Epithelial cell of proximal tubule (primary cell): ENCODE measurements at regions not wholly inside any gene's neighbourhood (a gene's known extent, or its start where the extent isn't known, plus 50 kb on each side); places are given as distances from the start of the nearest gene placed in this dataset.
A peak's percentile ranks its signal among the peaks of the same experiment; 100 is the strongest.

Experiments used
- DNase-seq: peaks from one replicate; pipeline ENCODE4 v3.0.0-alpha.2; 2011; ENCODE audit warnings: low read depth
- H3K4me3 ChIP-seq: 2 replicates; pipeline ENCODE4 v1.5.1; 2011; ENCODE audit warnings: low read depth, mild to moderate bottlenecking, low read length
- TF ChIP-seq, protein P1 (sequence below): conservative IDR thresholded peaks from 2 replicates; pipeline ENCODE4 v1.5.1; 2012; ENCODE audit warnings: low read depth, mild to moderate bottlenecking, low read length

DNA sequence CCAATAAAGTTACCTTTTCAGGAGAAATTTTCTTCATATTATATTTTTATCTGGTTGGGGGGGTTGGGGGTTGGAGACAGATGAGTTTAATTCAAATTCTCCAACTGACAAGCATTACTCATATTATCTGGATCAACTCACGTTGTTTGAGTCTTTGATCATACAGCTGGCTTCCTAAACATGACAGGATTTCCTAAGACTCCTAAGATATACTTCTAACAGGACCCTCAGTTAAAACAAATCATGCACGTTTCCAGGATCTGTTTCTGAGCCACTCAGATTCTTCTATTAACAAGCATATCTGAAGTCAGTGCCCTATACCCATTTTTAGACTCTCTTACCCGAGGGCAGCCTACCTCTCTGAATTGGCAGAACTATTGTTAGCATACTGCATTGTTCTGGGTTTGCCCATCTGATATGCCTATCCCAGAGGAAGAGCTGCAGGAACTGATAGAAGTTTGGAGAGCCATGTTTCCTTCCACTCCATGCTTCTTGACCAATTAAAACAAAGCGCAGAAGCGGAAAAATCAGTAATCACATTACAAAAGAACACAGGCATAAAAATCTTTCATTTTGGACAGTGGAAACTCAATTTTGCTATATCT lies 653.9 kb downstream of the LTN1 start:
- no peak for DNase-seq
- TF ChIP-seq, protein P1, sequence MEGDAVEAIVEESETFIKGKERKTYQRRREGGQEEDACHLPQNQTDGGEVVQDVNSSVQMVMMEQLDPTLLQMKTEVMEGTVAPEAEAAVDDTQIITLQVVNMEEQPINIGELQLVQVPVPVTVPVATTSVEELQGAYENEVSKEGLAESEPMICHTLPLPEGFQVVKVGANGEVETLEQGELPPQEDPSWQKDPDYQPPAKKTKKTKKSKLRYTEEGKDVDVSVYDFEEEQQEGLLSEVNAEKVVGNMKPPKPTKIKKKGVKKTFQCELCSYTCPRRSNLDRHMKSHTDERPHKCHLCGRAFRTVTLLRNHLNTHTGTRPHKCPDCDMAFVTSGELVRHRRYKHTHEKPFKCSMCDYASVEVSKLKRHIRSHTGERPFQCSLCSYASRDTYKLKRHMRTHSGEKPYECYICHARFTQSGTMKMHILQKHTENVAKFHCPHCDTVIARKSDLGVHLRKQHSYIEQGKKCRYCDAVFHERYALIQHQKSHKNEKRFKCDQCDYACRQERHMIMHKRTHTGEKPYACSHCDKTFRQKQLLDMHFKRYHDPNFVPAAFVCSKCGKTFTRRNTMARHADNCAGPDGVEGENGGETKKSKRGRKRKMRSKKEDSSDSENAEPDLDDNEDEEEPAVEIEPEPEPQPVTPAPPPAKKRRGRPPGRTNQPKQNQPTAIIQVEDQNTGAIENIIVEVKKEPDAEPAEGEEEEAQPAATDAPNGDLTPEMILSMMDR = no peak
- H3K4me3 ChIP-seq = no peak overlapping the region

DNA sequence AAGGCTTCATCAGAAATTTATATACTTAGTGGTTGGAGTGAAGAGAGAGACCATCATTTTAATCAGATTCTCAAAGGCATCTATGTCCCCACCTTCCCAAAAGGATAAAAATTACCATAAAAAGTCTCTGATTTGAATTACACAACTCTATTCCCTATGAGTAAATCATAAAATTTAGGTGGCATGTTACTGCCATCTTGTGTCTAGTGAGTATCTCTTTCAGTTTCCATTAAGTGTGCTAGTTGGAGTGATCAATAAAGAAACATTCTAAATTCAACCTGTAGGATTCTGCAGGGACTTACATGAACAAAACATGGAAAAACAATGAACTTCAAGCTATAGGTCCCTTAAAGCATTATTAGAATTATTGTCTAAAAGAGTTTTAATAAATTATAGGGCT lies 655.4 kb downstream of the LTN1 start:
- TF ChIP-seq, protein P1 = peak; percentile 56
- DNase-seq = no peak
- no peak overlapping the region for H3K4me3 ChIP-seq

DNA sequence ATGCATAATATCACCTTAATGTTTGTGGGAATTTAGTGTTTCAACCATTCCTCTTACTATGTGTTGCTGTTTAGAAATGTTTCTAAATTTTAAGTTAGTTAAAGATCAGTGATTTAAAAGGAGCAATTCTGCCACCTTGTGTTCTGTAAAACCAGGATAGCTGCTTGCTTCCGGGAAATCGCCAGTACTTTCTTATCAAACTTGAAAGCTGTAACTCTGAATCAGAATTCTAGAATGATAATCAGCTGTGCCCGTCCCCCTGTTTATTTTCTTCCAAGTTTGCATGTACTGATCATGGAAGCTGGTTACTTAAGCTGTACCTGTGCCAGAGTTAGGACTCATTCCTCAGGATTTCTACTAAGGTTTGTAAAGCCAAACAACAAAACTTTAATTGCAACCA lies 656.4 kb downstream of the LTN1 start:
- no peak overlapping the region for H3K4me3 ChIP-seq
- peak; percentile 56 for DNase-seq
- TF ChIP-seq, protein P1 = peak; percentile 72

DNA sequence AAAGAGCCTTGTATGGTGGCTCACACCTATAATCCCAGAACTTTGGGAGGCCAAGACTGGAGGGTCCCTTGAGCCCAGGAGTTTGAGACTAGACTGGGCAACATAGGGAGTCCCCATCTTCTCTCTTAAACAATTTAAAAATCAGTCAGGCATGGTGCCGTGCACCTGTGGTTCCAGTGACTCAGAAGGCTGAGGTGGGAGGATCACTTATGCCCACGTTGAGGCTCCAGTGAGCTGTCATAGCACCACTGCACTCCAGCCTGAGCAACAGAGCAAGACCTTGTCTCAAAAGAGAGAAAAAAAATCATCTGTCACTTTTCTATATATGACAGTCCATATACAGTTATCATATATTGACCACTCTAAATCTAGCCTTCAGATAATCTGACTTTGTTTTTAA lies 658.3 kb downstream of the LTN1 start:
- no peak overlapping the region for H3K4me3 ChIP-seq
- DNase-seq = peak; percentile 68
- TF ChIP-seq, protein P1 = no peak

DNA sequence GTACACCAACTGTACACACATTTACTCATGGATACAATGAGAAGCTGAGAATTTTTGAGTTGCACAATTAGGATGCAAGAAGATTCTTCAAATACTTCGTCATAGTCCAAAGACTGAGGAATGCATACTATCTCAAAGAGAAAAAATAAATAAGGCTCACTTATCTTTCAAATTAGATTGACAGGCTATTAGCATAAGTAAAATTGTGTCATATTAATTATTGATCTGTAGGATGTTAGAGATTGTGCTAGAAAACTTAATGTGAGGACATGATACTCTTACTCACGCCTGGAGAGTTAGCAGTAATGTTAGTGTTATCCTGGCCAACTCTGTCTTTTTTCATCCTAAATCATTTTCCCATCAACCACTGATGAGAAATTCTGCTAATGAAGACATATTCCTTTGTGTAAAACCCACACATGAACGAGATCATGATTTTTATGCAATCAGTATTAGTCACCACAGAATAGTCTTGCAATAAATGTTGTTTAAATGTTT lies 659.0 kb downstream of the LTN1 start:
- DNase-seq = peak; percentile 76
- TF ChIP-seq, protein P1 = no peak
- no peak overlapping the region for H3K4me3 ChIP-seq

DNA sequence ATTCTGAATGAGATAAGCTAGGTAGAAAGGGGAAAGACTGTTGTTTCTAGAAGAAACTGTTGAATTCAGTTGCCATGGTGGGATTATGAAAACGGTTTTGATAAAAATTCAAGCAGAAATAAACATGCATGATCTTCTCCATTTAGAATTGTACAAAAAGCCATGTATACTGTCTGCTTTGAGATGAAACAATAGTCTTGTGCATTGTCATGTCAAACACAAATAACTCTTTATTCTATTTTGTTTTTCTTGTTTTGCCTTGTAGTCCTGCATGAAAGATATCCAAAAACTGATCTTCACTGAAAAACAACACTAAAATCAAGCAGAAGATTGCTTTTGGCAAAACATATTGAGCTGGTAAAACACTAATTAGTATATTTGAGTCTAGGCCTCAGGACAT lies 659.9 kb downstream of the LTN1 start:
- no peak overlapping the region for H3K4me3 ChIP-seq
- no peak for DNase-seq
- TF ChIP-seq, protein P1 = no peak

DNA sequence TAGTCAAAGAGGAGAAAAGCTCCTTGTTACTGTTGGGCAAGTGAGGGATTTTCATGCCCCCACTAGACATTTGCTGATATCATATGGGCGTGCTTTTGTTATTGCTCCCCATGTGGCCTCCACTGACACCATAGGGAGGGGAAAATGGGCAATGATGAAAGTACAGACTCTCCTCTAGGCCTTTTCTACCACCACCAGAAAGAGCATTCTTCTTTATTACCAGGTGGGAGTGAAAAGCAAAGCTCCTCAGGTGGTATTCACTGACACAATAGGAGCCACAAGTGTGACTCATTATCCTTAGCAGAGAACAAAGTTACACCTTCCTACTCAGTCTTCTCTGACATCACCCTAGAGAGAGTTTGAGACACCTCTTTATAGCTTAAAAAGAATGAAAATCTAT lies 667.1 kb downstream of the LTN1 start:
- no peak for DNase-seq
- TF ChIP-seq, protein P1 = no peak

More for the DNA sequence above, 667.1 kb downstream of the LTN1 start:
- H3K4me3 ChIP-seq = no peak overlapping the region
